GM10248 (cell line): ENCODE measurements at regions not wholly inside any gene's neighbourhood (a gene's known extent, or its start where the extent isn't known, plus 50 kb on each side); places are given as distances from the start of the nearest gene placed in this dataset.

Source experiments
- CTCF ChIA-PET: fragments of 300-600 bp; sonication (Branson Sonifier 250); formaldehyde crosslinking; extraction: SDS; loops from one replicate; lab custom pipeline; 2021; ENCODE audit warnings: antibody characterized with exemption; lab: Yijun Ruan, JAX
- POLR2A ChIA-PET: fragments of 350-650 bp; sonication (Branson Sonifier 250); formaldehyde crosslinking; extraction: SDS; loops from one replicate; lab custom pipeline; 2020; ENCODE audit warnings: antibody characterized with exemption; lab: Yijun Ruan, JAX
- DNase-seq: peaks from one replicate; pipeline ENCODE4 v3.0.0; 2012; ENCODE audit errors: extremely low spot score
- CTCF ChIP-seq: IDR thresholded peaks from 2 replicates; pipeline ENCODE4 v1.5.1; 2012; ENCODE audit warnings: mild to moderate bottlenecking, low read depth; ENCODE audit errors: extremely low read depth, missing control alignments, control extremely low read depth

GRCh38 chr3:125662675-125663074 is 67.4 kb upstream of the OSBPL11 start:
- ChIA-PET CTCF (interaction anchor here (2.0 to 2.4 kb wide), 2 partner anchors 8 to 13 kb away, joined by 5 to 13 read pairs; no protein-coding TSS in a partner anchor), POLR2A (no interaction called here)
- no peak for TF ChIP-seq CTCF
- no peak for DNase-seq

GRCh38 chr3:125670352-125670751 is 75.1 kb upstream of the OSBPL11 start:
- CTCF ChIA-PET, result interaction anchor here (1.2 kb wide), 1 partner anchor 8 kb away, joined by 5 read pairs; no protein-coding TSS in a partner anchor
- DNase-seq, result no peak
- POLR2A ChIA-PET, result no interaction called here
- TF ChIP-seq CTCF, result no peak

- DNase-seq, result no peak
- TF ChIP-seq CTCF, result no peak
- ChIA-PET POLR2A (no interaction called here), CTCF (interaction anchor here (1.2 kb wide), 1 partner anchor 9 kb away, joined by 5 read pairs; no protein-coding TSS in a partner anchor)
Observed at GRCh38 chr3:125670945-125671344, 75.6 kb upstream of the OSBPL11 start.

GRCh38 chr3:125671461-125672243 is 76.4 kb upstream of the OSBPL11 start:
- ChIA-PET CTCF (interaction anchor here (1.2 kb wide), 1 partner anchor 10 kb away, joined by 5 read pairs; no protein-coding TSS in a partner anchor), POLR2A (no interaction called here)
- TF ChIP-seq CTCF, result no peak
- no peak for DNase-seq

- no peak for DNase-seq
- ChIA-PET POLR2A (no interaction called here), CTCF (interaction anchor here (1.1 to 3.4 kb wide), 2 partner anchors 13 to 91 kb away, joined by 3 to 13 read pairs; no protein-coding TSS in a partner anchor)
- no peak for TF ChIP-seq CTCF
Observed at GRCh38 chr3:125675791-125676190, 80.5 kb upstream of the OSBPL11 start.

GRCh38 chr3:125679258-125679657 is 84.0 kb upstream of the OSBPL11 start:
- POLR2A ChIA-PET, result no interaction called here
- CTCF ChIA-PET, result no interaction called here
- no peak for TF ChIP-seq CTCF
- DNase-seq, result no peak
